Lung microvascular endothelial cell (primary cell): ENCODE measurements at regions not wholly inside any gene's neighbourhood (a gene's known extent, or its start where the extent isn't known, plus 50 kb on each side); places are given as distances from the start of the nearest gene placed in this dataset.

Experiments used
- DNase-seq, 2 donors: peaks; one replicate each; pipeline versions ENCODE4 v3.0.0 to v3.0.0-alpha.2; 2010; ENCODE audit warnings: low read depth in 2 of 2

DNA sequence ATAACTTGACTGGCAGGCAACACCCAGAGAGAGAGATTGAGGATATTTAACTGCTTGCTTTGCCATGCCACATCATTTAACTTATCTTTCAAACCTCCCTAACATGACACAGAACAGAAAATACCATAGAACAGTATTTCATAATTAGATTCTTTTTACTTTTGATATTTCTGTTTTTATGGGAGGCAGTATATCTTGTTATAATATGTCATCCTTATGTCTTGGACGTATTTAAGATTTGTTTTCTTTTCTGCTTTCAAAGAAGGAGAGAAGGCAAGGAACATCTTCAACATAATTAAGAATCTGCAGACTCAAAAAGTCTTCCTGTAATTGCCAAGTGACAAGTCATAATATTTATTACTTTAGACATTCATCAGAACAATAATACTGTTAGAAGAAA, 1283.7 kb downstream of the GRIK2 start:
- no peak for DNase-seq

DNA sequence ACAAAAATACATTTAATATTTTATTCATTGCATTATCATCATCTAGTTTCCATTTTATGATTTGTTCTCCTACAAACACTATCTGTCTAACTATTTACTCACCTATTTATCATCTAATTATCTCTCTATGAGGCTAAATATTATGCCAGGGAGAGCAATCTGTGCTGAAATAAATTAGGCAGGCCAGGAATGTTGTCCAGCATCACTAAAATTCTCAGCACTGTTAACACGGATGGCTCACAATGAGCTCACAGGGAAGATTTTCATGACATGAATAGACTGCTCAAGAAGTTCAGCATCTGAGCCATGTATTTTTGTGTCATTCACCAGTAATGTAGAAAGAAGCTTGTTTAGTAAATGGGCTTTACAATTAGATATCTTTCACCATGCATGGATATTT, 1277.2 kb downstream of the GRIK2 start:
- no peak for DNase-seq

GRCh38 chr6:102662851-102663250, 1269.3 kb downstream of the GRIK2 start:
- DNase-seq = no peak

- DNase-seq = no peak
Observed at GRCh38 chr6:102660303-102660702, 1266.8 kb downstream of the GRIK2 start.

DNA sequence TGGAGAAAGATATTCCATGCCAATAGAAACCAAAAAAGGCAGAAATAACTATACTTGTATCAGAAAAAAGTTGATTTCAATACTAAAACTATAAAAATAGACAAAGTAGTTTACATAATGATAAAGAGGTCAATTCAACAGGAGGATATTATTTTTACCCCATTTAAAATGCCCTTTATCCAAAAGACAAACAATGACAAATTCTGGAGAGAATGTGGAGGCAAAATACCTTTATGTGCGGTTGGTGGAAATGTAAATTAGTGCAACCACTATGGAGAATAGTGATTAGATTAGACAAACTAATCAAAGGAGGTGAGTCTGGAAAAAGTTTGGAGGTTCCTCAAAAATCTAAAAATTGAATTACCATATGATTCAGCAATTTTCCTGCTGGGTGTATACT, 1262.3 kb downstream of the GRIK2 start:
- DNase-seq = no peak

DNA sequence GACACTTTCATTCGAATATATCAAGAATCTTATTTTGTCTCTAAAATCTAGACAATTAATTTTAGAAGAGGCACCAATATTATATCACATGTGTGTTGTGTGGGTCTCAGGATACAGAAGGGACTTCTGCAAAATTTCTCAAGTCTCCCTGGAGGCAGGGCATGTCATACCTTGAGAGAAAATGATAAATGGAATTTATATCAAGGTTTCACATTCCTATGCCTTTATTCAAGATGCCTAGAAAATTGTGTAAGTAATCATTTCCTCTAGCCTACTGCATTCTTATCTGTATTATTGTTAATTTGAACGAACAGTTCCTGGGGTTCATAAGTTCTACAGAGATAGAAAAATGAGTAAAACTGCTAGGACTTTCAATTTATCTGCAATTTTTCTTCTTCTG, 1247.9 kb downstream of the GRIK2 start:
- DNase-seq = no peak

- no peak for DNase-seq
Observed at GRCh38 chr6:102631921-102632320, 1238.4 kb downstream of the GRIK2 start.

GRCh38 chr6:102623201-102623600, 1229.7 kb downstream of the GRIK2 start:
- DNase-seq = no peak

GRCh38 chr6:102619585-102619984, 1226.1 kb downstream of the GRIK2 start:
- DNase-seq = no peak

DNA sequence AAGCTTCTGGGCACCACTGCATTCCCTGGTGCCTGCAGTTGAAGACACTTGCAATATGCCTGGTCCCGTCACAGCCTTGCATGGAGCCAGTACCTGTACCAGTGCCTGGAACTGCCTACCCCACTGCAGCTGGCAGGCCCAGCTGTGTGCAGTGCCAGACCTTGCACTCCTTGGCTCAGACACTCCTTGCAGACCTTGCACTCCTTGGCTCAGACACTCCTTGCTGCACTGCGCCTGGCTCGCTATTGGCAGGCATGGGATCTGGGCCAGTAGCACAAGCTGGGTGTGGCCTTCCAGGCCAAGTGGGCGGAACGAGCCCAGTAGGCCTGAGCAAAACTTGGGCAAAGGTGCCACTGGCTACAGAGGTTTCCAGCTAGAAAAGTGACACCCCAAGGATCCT, 1189.1 kb downstream of the GRIK2 start:
- no peak for DNase-seq

DNA sequence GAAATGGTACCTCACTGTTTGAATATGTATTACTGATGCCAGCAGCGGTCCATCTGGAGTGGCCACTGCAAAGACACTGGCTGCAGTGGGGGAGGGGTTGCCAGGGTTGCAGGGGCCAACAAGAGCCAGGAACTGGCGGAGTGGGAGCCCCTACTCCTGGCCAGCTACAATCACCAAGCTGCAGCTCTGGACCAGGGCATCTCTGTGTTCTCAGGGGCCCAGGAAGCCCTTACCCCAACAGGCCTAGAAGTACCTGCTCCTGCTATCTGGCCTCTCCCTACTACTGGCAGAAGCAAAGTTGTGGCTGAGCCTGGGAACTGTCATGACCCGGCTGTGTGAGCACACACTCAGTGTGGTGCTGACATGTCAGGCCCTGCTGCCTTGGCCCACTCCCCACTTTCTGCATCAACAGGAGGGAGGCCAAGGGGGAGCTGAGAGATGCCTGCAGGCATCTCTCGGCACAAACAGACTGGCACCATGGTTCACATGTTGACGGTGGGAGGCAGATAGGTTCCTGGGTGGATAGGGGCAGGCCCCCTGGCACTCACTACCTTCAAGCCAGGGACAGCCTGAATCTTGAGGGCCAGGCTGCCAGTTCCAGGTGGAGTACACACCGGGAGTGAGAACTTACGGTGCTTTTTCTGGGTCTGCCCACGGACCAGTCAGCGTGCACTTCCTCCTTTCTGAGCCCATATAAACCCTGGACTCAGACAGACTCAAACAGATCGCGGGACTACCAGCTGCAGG, 1188.0 kb downstream of the GRIK2 start:
- no peak for DNase-seq

- no peak for DNase-seq
Observed at GRCh38 chr6:102571236-102571908, 1177.9 kb downstream of the GRIK2 start.

- no peak for DNase-seq
Observed at GRCh38 chr6:102562713-102563112, 1169.2 kb downstream of the GRIK2 start.

DNA sequence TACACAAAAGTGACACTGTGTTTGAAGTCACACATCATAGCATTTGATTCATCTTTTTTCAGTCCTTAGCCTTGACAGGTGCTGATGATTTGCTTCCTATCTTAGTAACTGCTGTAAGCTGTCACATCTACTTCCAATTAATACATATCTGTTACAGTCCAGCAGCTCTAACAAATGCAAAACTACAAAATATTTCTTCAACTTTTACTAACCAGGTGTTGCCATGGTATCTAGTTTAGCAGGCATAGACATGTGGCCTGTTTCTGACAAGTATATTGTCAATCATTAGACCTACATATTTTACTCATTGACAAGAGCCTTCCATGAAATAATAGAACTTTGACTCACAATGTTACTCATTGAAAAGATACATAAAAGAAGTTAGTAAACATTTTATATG, 1159.7 kb downstream of the GRIK2 start:
- no peak for DNase-seq

DNA sequence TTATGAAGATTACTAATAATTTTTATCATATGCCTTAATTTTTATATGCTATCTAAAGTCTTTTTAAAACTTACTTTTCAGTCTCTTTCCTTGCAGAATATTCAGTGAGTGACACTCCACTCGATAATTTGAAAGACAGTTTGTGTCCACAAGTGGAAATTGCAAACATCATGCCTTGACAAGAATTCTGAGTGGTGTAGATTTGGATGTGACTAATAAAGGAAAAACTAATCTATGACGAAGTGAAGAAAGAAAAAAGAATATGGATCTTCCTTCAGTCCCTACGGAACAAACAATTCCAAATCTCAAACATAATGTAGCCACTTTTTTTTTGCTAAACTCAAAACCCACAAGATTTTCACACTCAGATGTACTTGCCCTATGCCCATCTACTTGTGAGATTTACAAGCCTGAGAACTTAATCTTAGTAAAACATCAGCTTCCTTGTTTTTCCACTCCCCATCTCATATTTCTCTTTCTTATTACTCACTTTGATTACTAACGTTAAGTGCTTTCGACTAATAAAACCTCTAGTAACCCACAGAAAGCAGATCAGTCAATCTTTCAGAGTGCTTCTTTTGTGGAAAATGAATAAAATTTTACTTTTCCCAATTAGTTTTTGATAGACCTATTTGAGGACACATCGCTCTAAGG, 1155.8 kb downstream of the GRIK2 start:
- DNase-seq = no peak

- DNase-seq = no peak
Observed at GRCh38 chr6:102525336-102525735, 1131.8 kb downstream of the GRIK2 start.

DNA sequence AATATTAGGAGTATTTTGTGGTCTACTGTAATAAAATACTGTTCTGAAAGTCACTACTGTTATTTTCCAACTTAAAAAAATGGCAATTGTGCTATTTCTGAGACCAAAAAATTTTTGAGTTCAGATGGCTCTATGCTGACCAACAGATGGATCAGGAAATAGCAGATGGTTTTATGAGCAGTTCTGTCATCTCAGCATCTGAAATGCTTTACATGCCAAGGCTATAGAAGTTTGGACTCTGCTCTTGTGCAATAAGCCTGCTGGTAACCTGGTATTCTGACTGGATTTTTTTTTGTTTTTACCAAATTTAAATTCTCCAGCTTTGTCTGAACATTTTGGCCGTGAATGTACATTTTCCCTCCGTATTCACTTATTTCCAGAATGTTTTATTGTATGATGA, 1127.5 kb downstream of the GRIK2 start:
- DNase-seq = no peak

GRCh38 chr6:102517506-102517905, 1124.0 kb downstream of the GRIK2 start:
- DNase-seq = no peak

- no peak for DNase-seq
Observed at GRCh38 chr6:102501615-102502014, 1108.1 kb downstream of the GRIK2 start.

- no peak for DNase-seq
Observed at GRCh38 chr6:102494808-102495207, 1101.3 kb downstream of the GRIK2 start.

GRCh38 chr6:102493485-102493884, 1100.0 kb downstream of the GRIK2 start:
- DNase-seq = no peak

GRCh38 chr6:102488729-102489128, 1095.2 kb downstream of the GRIK2 start:
- DNase-seq = no peak

DNA sequence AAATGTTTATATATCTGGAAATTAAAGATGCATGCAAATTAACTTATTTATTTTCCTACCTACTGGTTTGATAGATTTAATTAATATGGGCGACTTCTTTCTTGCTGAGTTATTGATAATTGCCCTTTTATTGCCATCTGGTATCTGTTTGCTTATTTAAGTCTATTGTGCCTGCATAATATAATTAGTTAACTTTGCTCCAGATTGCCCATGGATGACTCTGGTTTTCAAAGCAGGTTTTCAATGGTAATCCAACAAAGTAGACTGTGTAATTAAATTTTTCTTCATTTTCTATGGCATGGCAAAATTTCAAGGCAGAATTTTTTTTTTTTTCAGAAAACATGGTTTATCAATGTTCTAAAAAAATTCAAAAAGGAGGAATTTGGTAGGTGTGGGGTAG, 1092.0 kb downstream of the GRIK2 start:
- no peak for DNase-seq
